ENCODE measurements at regions not wholly inside any gene's neighbourhood (a gene's known extent, or its start where the extent isn't known, plus 50 kb on each side); places are given as distances from the start of the nearest gene placed in this dataset.

- TF ChIP-seq, protein P1, sequence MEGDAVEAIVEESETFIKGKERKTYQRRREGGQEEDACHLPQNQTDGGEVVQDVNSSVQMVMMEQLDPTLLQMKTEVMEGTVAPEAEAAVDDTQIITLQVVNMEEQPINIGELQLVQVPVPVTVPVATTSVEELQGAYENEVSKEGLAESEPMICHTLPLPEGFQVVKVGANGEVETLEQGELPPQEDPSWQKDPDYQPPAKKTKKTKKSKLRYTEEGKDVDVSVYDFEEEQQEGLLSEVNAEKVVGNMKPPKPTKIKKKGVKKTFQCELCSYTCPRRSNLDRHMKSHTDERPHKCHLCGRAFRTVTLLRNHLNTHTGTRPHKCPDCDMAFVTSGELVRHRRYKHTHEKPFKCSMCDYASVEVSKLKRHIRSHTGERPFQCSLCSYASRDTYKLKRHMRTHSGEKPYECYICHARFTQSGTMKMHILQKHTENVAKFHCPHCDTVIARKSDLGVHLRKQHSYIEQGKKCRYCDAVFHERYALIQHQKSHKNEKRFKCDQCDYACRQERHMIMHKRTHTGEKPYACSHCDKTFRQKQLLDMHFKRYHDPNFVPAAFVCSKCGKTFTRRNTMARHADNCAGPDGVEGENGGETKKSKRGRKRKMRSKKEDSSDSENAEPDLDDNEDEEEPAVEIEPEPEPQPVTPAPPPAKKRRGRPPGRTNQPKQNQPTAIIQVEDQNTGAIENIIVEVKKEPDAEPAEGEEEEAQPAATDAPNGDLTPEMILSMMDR (IDR thresholded peaks at IDR 0.05), result no peak
- no peak for TF ChIP-seq POLR2AphosphoS5 (IDR thresholded peaks at IDR 0.05)
- TF ChIP-seq EP300 (IDR thresholded peaks at IDR 0.05), result no peak
Measured at GRCh38 chr6:140500849-140501248, 1126.4 kb upstream of the CITED2 start.
